Activated T-helper 1 cell treated with anti-CD3 and anti-CD28 coated beads, Interleukin-12 subunit alpha, Interleukin-12 subunit beta, Interleukin-2, Interleukin-4 antibody, amounts not matched to agents 30 ng/mL and 10 ng/mL and 1 ng/mL, durations not matched to agents 14 hours and 24 hours and 36 hours (primary cell): ENCODE measurements at regions not wholly inside any gene's neighbourhood (a gene's known extent, or its start where the extent isn't known, plus 50 kb on each side); places are given as distances from the start of the nearest gene placed in this dataset.

Experiments
- DNase-seq: peaks from one replicate; pipeline ENCODE4 v3.0.0; 2021; ENCODE audit warnings: low spot score
- H3K27ac Mint-ChIP-seq: one replicate; pipeline ENCODE4 v1.8.0; 2021; ENCODE audit warnings: mild to moderate bottlenecking, mixed read lengths
- H3K27me3 Mint-ChIP-seq: one replicate; pipeline ENCODE4 v1.8.0; 2022; ENCODE audit warnings: mild to moderate bottlenecking, moderate library complexity, mixed read lengths; ENCODE audit not compliant: insufficient read depth
- H3K36me3 Mint-ChIP-seq: one replicate; pipeline ENCODE4 v1.8.0; 2021; ENCODE audit warnings: low read depth, mixed read lengths
- H3K4me1 Mint-ChIP-seq: one replicate; pipeline ENCODE4 v1.8.0; 2021; ENCODE audit warnings: low read depth, mixed read lengths
- H3K4me3 Mint-ChIP-seq: one replicate; pipeline ENCODE4 v1.8.0; 2021; ENCODE audit warnings: mild to moderate bottlenecking, moderate library complexity, mixed read lengths
- H3K9me3 Mint-ChIP-seq: one replicate; pipeline ENCODE4 v1.8.0; 2021; ENCODE audit warnings: mixed read lengths
- intact Hi-C: fragments of 100-400 bp; cut with micrococcal nuclease; formaldehyde crosslinking; loops from one replicate; pipeline ENCODE4 v1.15.1; 2024

- peaks cover 8% of the 10 kb centered on the region for H3K4me1 Mint-ChIP-seq
- intact Hi-C loops, result loop anchor here (2.0 kb wide), 1 partner anchor 55 kb away; no protein-coding TSS in a partner anchor
- no peaks in the 10 kb centered on the region for H3K36me3 Mint-ChIP-seq
- peaks cover 12% of the 10 kb centered on the region for H3K27me3 Mint-ChIP-seq
- no peak overlapping the region for H3K4me3 Mint-ChIP-seq
- DNase-seq, result no peak
- H3K9me3 Mint-ChIP-seq, result no peaks in the 10 kb centered on the region
- no peak overlapping the region for H3K27ac Mint-ChIP-seq
Observed at GRCh38 chr4:89563431-89563830, 255.8 kb upstream of the GPRIN3 start.

- Mint-ChIP-seq H3K27me3 (peaks cover 12% of the 10 kb centered on the region), H3K36me3 (no peaks in the 10 kb centered on the region), H3K27ac (no peak overlapping the region), H3K4me1 (peaks cover 8% of the 10 kb centered on the region), H3K4me3 (no peak overlapping the region), H3K9me3 (no peaks in the 10 kb centered on the region)
- intact Hi-C loops, result loop anchor here (2.0 kb wide), 1 partner anchor 54 kb away; no protein-coding TSS in a partner anchor
- DNase-seq, result no peak
Observed at GRCh38 chr4:89562746-89563145, 255.1 kb upstream of the GPRIN3 start.

- DNase-seq, result no peak
- peaks cover 6% of the 10 kb centered on the region for H3K27me3 Mint-ChIP-seq
- peaks cover 8% of the 10 kb centered on the region for H3K4me1 Mint-ChIP-seq
- no peaks in the 10 kb centered on the region for H3K36me3 Mint-ChIP-seq
- intact Hi-C loops, result no loop called here
- H3K9me3 Mint-ChIP-seq, result no peaks in the 10 kb centered on the region
- H3K27ac Mint-ChIP-seq, result no peak overlapping the region
- H3K4me3 Mint-ChIP-seq, result no peak overlapping the region
Observed at GRCh38 chr4:89561048-89561447, 253.4 kb upstream of the GPRIN3 start.

GRCh38 chr4:89558147-89558546, 250.5 kb upstream of the GPRIN3 start:
- Mint-ChIP-seq H3K9me3 (no peaks in the 10 kb centered on the region), H3K27ac (no peak overlapping the region), H3K27me3 (peaks cover 6% of the 10 kb centered on the region), H3K4me3 (no peak overlapping the region), H3K4me1 (peaks cover 3% of the 10 kb centered on the region), H3K36me3 (no peaks in the 10 kb centered on the region)
- no peak for DNase-seq
- intact Hi-C loops, result no loop called here

DNA sequence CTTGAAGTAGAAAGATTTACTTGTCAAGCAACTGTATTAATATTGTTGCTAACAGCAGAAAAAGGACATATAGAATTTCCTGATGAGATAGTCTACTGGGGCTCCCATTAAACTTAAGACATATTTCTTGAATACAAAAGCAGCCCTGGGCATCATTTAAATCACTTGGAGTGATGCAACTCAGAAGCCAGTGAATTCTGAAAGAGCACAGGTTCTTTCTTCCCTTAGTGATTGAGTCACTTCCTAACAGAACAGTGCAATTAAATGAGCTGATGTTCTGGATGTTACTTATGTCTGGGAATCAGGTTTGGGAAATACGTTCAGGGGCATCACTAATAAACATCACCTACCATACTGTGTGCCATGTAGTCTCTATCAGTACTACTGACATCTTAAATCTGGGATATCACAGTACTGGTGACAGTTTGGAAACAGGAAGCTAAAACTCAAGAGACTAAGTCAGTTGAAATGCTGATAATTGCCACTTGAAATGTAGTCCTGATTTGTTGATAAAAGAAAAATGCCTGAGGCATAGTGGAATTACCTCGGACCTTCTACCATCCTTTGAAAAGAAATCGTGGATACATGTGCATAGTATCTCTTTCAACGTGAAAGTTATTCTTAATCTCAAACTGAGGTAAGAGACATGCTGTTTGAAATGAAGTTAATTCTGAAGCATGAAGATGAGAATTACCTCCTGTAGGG, 249.2 kb upstream of the GPRIN3 start:
- H3K4me3 Mint-ChIP-seq, result no peak overlapping the region
- peaks cover 8% of the 10 kb centered on the region for H3K27me3 Mint-ChIP-seq
- DNase-seq, result no peak
- no peaks in the 10 kb centered on the region for H3K4me1 Mint-ChIP-seq
- no peaks in the 10 kb centered on the region for H3K36me3 Mint-ChIP-seq
- intact Hi-C loops, result no loop called here
- H3K9me3 Mint-ChIP-seq, result no peaks in the 10 kb centered on the region
- H3K27ac Mint-ChIP-seq, result no peak overlapping the region

DNA sequence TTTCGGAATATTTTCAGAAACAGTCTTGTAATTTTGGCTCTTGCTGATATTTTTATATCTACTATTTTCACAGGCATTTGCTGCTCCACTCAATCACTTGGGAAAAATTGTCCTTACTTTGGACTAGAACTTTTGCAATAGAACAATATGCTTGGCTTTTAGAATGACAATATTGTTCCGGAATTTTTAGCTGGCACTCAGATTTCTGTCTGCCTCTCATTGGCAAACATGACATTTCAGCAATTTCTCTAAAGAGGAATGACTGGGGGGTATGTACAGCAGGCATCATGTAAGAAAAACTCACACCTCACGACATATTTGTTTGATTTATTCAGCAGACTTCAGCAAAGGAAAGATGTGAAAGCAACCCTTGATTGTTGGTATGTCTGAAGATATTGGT, 243.6 kb upstream of the GPRIN3 start:
- Mint-ChIP-seq H3K9me3 (peaks cover 4% of the 10 kb centered on the region), H3K36me3 (no peaks in the 10 kb centered on the region), H3K4me1 (no peaks in the 10 kb centered on the region), H3K27ac (no peak overlapping the region), H3K27me3 (peaks cover 2% of the 10 kb centered on the region), H3K4me3 (no peak overlapping the region)
- intact Hi-C loops, result no loop called here
- no peak for DNase-seq

DNA sequence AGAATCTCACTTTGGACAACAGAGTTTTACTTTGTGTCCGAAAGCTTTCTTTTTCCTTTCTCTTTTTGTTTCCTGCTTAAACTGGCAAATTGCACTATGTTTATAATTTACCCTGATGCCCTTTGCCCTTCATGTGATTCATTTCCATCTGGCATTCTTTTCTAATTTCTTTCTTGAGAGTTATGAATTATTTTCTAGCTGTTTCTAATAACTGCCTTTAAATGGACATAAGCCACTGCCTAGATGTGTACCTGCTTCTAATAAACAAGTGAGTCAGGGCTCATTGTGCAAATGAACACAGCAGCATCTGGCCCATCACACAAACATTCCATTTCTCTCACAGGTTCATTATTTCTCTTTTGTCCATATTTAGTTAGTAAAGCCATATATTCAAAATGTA, 242.3 kb upstream of the GPRIN3 start:
- intact Hi-C loops, result no loop called here
- H3K4me1 Mint-ChIP-seq, result no peaks in the 10 kb centered on the region

DNA sequence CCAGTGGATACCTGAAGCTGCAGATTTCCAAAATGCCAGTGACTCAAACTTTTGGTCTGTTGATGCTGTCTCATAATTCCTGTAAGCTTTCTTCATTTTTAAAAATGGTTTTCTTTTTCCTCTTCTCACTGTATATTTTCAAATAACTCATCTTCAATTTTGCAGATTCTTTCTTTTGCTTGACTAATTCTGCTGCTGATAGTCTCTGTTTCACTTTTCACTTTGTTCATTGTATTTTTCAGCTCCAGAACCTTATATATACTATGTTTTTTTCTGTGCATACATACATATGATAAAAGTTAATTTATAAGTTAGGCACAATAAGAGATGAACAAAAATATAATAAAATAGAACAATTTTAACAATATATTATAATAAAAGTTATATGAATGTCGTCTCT, 237.7 kb upstream of the GPRIN3 start:
- intact Hi-C loops, result no loop called here
- H3K9me3 Mint-ChIP-seq, result peaks cover 29% of the 10 kb centered on the region
- no peak overlapping the region for H3K27ac Mint-ChIP-seq
- H3K4me1 Mint-ChIP-seq, result no peaks in the 10 kb centered on the region
- DNase-seq, result no peak
- no peak overlapping the region for H3K4me3 Mint-ChIP-seq
- peaks cover 2% of the 10 kb centered on the region for H3K27me3 Mint-ChIP-seq
- no peaks in the 10 kb centered on the region for H3K36me3 Mint-ChIP-seq

More for the DNA sequence above, 242.3 kb upstream of the GPRIN3 start:
- Mint-ChIP-seq H3K4me3 (no peak overlapping the region), H3K27me3 (peaks cover 2% of the 10 kb centered on the region), H3K36me3 (no peaks in the 10 kb centered on the region), H3K27ac (no peak overlapping the region), H3K9me3 (peaks cover 12% of the 10 kb centered on the region)
- no peak for DNase-seq

GRCh38 chr4:89541998-89542397, 234.4 kb upstream of the GPRIN3 start:
- peaks cover 2% of the 10 kb centered on the region for H3K27me3 Mint-ChIP-seq
- H3K4me3 Mint-ChIP-seq, result no peak overlapping the region
- intact Hi-C loops, result no loop called here
- no peaks in the 10 kb centered on the region for H3K36me3 Mint-ChIP-seq
- peaks cover 26% of the 10 kb centered on the region for H3K9me3 Mint-ChIP-seq
- DNase-seq, result no peak
- no peak overlapping the region for H3K27ac Mint-ChIP-seq
- no peaks in the 10 kb centered on the region for H3K4me1 Mint-ChIP-seq

GRCh38 chr4:89539797-89540711, 232.5 kb upstream of the GPRIN3 start:
- H3K27ac Mint-ChIP-seq, result no peak overlapping the region
- intact Hi-C loops, result no loop called here

GRCh38 chr4:89539374-89539773, 231.8 kb upstream of the GPRIN3 start:
- Mint-ChIP-seq H3K4me3 (no peak overlapping the region), H3K36me3 (no peaks in the 10 kb centered on the region), H3K27me3 (peaks cover 2% of the 10 kb centered on the region), H3K27ac (no peak overlapping the region), H3K4me1 (no peaks in the 10 kb centered on the region), H3K9me3 (peaks cover 12% of the 10 kb centered on the region)
- intact Hi-C loops, result no loop called here
- no peak for DNase-seq

More at GRCh38 chr4:89539797-89540711, 232.5 kb upstream of the GPRIN3 start:
- no peaks in the 10 kb centered on the region for H3K36me3 Mint-ChIP-seq
- DNase-seq, result no peak
- H3K27me3 Mint-ChIP-seq, result peaks cover 2% of the 10 kb centered on the region
- H3K4me1 Mint-ChIP-seq, result no peaks in the 10 kb centered on the region
- peaks cover 18% of the 10 kb centered on the region for H3K9me3 Mint-ChIP-seq
- H3K4me3 Mint-ChIP-seq, result no peak overlapping the region

DNA sequence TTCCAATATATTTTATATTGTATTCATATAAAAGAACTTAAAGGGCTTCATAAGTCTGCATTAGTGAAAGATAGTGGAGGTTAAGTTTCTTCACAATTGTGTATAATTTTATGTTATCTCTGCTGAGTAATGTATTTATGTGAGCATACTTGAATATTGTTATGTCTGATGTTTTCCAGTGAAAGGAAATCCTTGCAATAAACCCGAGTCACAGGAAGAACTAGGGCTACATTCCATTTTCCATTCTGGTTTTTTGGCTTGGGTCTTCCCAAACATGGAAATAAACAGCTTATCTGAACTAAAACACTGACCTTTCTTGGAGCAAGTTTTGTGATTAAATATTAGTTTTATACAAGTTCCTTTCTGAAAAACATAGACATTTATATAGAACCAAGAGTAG, 231.3 kb upstream of the GPRIN3 start:
- Mint-ChIP-seq H3K36me3 (no peaks in the 10 kb centered on the region), H3K4me3 (no peak overlapping the region), H3K4me1 (no peaks in the 10 kb centered on the region), H3K9me3 (peaks cover 9% of the 10 kb centered on the region), H3K27me3 (peaks cover 2% of the 10 kb centered on the region), H3K27ac (no peak overlapping the region)
- no peak for DNase-seq
- intact Hi-C loops, result no loop called here

GRCh38 chr4:89538171-89538570, 230.6 kb upstream of the GPRIN3 start:
- H3K36me3 Mint-ChIP-seq, result no peaks in the 10 kb centered on the region
- no peaks in the 10 kb centered on the region for H3K4me1 Mint-ChIP-seq
- intact Hi-C loops, result no loop called here
- peaks cover 2% of the 10 kb centered on the region for H3K27me3 Mint-ChIP-seq
- H3K9me3 Mint-ChIP-seq, result peaks cover 3% of the 10 kb centered on the region
- no peak for DNase-seq
- H3K4me3 Mint-ChIP-seq, result no peak overlapping the region
- H3K27ac Mint-ChIP-seq, result no peak overlapping the region
